ENCODE measurements at regions not wholly inside any gene's neighbourhood (a gene's known extent, or its start where the extent isn't known, plus 50 kb on each side); places are given as distances from the start of the nearest gene placed in this dataset.

DNA sequence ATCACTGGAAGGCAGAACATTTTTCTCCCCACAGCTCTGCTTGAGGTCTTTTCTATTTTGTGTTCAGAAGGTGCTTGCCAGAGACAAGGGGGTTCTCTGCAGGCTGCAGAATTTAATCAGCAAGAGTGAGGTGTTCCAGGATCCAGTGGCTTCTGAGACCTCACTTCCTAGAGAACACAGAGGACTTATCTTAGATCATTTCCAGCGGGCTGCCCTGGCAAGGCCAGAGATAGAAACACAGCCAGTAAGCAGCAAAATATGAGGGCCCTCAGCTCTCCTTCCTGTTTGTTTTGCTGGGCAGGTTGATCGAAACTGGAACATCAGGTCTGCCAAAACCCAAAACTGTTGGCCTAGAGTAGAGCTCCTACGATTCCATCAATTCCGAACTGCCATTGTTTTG lies 187.3 kb downstream of the DIRAS2 start:
- Mint-ChIP-seq H3K27me3 (ENCODE audit: low read depth in 3 of 3) (peaks cover 3 to 8% (median 5%) of the 10 kb centered on the region in 3 donors), H3K36me3 (no peaks in the 10 kb centered on the region), H3K27ac (no peak overlapping the region), H3K4me1 (no peaks in the 10 kb centered on the region), H3K4me3 (no peak overlapping the region), H3K9me3 (peaks cover 0 to 10% (median 0%) of the 10 kb centered on the region in 7 donors)
- Histone ChIP-seq H4K20me1 (ENCODE audit: insufficient read depth, low read length) (no peaks in the 10 kb centered on the region), H3K9ac (ENCODE audit: insufficient read depth, low read length, poor library complexity, severe bottlenecking) (no peak overlapping the region), H3K79me2 (ENCODE audit: insufficient read depth, low read length) (no peaks in the 10 kb centered on the region), H3K9me3 (replicated peaks in 1 of 2; ENCODE audit: control insufficient read depth in 1 of 2, insufficient read depth in 1 of 2, low read length in 2 of 2) (no peaks in the 10 kb centered on the region), H2AFZ (ENCODE audit: insufficient read depth, low read depth, low read length, poor library complexity, severe bottlenecking) (no peak overlapping the region), H3K4me1 (ENCODE audit: control insufficient read depth in 1 of 2, insufficient read depth in 2 of 2, low read length in 2 of 2) (no peaks in the 10 kb centered on the region), H3K27ac (ENCODE audit: low read depth in 1 of 2, low read length in 2 of 2) (no peak overlapping the region), H3K4me2 (replicated peaks; ENCODE audit: extremely low read depth, low read length, poor library complexity, severe bottlenecking) (no peak overlapping the region), H3K4me3 (replicated peaks in 1 of 3; ENCODE audit: low read depth in 2 of 3, low read length in 3 of 3) (no peak overlapping the region), H3K36me3 (replicated peaks in 1 of 2; ENCODE audit: control insufficient read depth in 1 of 2, insufficient read depth in 2 of 2, low read length in 2 of 2) (no peaks in the 10 kb centered on the region), H3K27me3 (ENCODE audit: control insufficient read depth in 2 of 2, insufficient read depth in 2 of 2, low read length in 2 of 2) (no peaks in the 10 kb centered on the region)
- intact Hi-C loops (cut with micrococcal nuclease), result no loop called here
- 100% methylated on average over 2 of the region's 4 CpGs for WGBS (ENCODE audit: insufficient coverage)
- TF ChIP-seq CTCF (IDR thresholded peaks at IDR 0.05), result no peak
- DNase-seq, result no peak

DNA sequence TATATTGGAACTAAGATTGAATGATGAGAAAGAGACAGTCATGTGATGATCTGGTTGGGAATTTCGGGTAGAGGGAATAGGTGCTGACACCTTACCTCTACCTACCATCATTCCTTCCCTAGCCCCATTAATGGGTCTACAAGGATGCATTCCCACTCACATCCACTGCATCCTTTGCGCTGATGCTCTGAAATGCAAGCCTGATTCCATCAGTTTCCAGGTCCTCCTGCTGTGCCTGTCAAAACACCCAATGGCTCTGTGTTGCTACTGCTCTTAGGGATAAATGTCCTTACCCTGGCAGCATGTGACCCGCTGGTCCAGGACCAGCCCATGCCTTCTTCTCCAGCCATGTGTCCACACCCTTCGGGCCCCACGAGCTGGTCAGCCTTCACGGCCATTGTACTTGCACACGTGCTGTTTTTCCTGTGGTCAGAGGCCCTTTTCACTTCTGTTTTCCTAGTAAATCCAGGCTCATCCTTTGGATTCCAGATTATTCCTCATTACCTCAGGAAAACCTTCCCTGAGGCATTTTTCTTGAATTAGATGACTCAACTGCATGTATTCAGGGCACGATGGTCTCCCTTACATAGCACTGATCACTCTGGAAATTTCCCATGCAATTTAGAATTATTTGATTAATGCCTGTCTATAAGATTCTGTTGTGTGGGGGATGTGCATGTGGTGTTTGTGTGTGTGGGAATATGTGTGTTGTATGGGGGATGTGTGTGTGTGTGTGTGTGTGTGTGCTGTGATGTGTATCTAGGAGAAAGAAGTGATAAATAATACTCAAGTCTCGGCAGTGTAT lies 185.0 kb downstream of the DIRAS2 start:
- Histone ChIP-seq H3K9ac (ENCODE audit: insufficient read depth, low read length, poor library complexity, severe bottlenecking) (no peak overlapping the region), H3K4me2 (replicated peaks; ENCODE audit: extremely low read depth, low read length, poor library complexity, severe bottlenecking) (no peak overlapping the region), H2AFZ (ENCODE audit: insufficient read depth, low read depth, low read length, poor library complexity, severe bottlenecking) (no peak overlapping the region), H3K36me3 (replicated peaks in 1 of 2; ENCODE audit: control insufficient read depth in 1 of 2, insufficient read depth in 2 of 2, low read length in 2 of 2) (no peaks in the 10 kb centered on the region), H3K27me3 (ENCODE audit: control insufficient read depth in 2 of 2, insufficient read depth in 2 of 2, low read length in 2 of 2) (no peaks in the 10 kb centered on the region), H3K27ac (ENCODE audit: low read depth in 1 of 2, low read length in 2 of 2) (no peak overlapping the region), H4K20me1 (ENCODE audit: insufficient read depth, low read length) (no peaks in the 10 kb centered on the region), H3K4me3 (replicated peaks in 1 of 3; ENCODE audit: low read depth in 2 of 3, low read length in 3 of 3) (no peak overlapping the region), H3K4me1 (ENCODE audit: control insufficient read depth in 1 of 2, insufficient read depth in 2 of 2, low read length in 2 of 2) (no peaks in the 10 kb centered on the region), H3K9me3 (replicated peaks in 1 of 2; ENCODE audit: control insufficient read depth in 1 of 2, insufficient read depth in 1 of 2, low read length in 2 of 2) (no peaks in the 10 kb centered on the region), H3K79me2 (ENCODE audit: insufficient read depth, low read length) (no peaks in the 10 kb centered on the region)
- Mint-ChIP-seq H3K4me1 (no peaks in the 10 kb centered on the region), H3K4me3 (no peak overlapping the region), H3K27me3 (ENCODE audit: low read depth in 3 of 3) (peaks cover 4 to 11% (median 7%) of the 10 kb centered on the region in 3 donors), H3K9me3 (peaks cover 0 to 18% (median 2%) of the 10 kb centered on the region in 7 donors), H3K27ac (no peak overlapping the region), H3K36me3 (no peaks in the 10 kb centered on the region)
- intact Hi-C loops (cut with micrococcal nuclease), result no loop called here
- TF ChIP-seq CTCF (IDR thresholded peaks at IDR 0.05), result no peak
- DNase-seq, result no peak
- WGBS (ENCODE audit: insufficient coverage), result 81% methylated on average over 6 of the region's 9 CpGs
